IMR-90 (cell line): ENCODE measurements at regions not wholly inside any gene's neighbourhood (a gene's known extent, or its start where the extent isn't known, plus 50 kb on each side); places are given as distances from the start of the nearest gene placed in this dataset.

Source experiments
- BHLHE40 ChIP-seq: fragments of 150-350 bp; IDR thresholded peaks from 2 replicates; pipeline ENCODE4 v1.6.1; 2016; ENCODE audit warnings: mild to moderate bottlenecking, low read depth, low read length
- CEBPB ChIP-seq: IDR thresholded peaks from 2 replicates; pipeline ENCODE4 v1.6.1; 2012; ENCODE audit warnings: low read depth, low read length, improper control_type of control experiment
- FOS ChIP-seq: fragments of 150-350 bp; IDR thresholded peaks from 2 replicates; pipeline ENCODE4 v1.6.1; 2016; ENCODE audit warnings: low read depth, low read length
- NFE2L2 ChIP-seq: fragments of 150-350 bp; IDR thresholded peaks from 2 replicates; pipeline ENCODE4 v1.6.1; 2016; ENCODE audit warnings: low read depth, mild to moderate bottlenecking, low read length
- POLR2A ChIP-seq: IDR thresholded peaks from 2 replicates; pipeline ENCODE4 v1.6.1; 2012; ENCODE audit warnings: mild to moderate bottlenecking, low read depth, low read length
- RFX5 ChIP-seq: IDR thresholded peaks from 2 replicates; pipeline ENCODE4 v1.8.0; 2012; ENCODE audit warnings: low read depth, mild to moderate bottlenecking, low read length, moderate library complexity
- TF ChIP-seq, protein P1 (sequence below): conservative IDR thresholded peaks from 2 replicates; pipeline ENCODE4 v1.5.1; 2012; ENCODE audit warnings: mild to moderate bottlenecking, low read depth, low read length, improper control_type of control experiment
- TF ChIP-seq, protein P2 (sequence below): fragments of 150-350 bp; IDR thresholded peaks from 2 replicates; pipeline ENCODE4 v1.6.1; 2017; ENCODE audit warnings: mild to moderate bottlenecking, antibody characterized with exemption, low read length, low read depth

DNA sequence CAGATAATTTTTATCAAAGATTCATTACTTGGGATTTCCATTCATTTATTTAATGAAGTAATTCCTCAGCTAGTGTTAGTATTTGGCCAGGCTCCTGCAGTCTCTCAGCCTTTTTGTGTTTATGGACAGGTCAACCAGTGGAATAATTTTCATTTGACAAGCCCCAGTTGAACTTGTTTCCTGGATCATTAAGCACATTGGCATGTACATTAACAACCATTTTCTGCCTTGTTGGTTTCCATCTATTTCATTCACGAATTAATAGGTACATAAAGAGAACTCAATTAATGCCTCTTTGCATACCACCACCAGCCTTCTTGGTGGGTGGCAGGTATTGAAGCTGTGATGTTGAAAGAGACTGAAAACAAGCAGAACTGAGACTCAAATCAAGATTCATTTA lies 745.2 kb downstream of the KCNA4 start:
- TF ChIP-seq FOS, result no peak
- TF ChIP-seq, protein P1, sequence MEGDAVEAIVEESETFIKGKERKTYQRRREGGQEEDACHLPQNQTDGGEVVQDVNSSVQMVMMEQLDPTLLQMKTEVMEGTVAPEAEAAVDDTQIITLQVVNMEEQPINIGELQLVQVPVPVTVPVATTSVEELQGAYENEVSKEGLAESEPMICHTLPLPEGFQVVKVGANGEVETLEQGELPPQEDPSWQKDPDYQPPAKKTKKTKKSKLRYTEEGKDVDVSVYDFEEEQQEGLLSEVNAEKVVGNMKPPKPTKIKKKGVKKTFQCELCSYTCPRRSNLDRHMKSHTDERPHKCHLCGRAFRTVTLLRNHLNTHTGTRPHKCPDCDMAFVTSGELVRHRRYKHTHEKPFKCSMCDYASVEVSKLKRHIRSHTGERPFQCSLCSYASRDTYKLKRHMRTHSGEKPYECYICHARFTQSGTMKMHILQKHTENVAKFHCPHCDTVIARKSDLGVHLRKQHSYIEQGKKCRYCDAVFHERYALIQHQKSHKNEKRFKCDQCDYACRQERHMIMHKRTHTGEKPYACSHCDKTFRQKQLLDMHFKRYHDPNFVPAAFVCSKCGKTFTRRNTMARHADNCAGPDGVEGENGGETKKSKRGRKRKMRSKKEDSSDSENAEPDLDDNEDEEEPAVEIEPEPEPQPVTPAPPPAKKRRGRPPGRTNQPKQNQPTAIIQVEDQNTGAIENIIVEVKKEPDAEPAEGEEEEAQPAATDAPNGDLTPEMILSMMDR, result no peak
- no peak for TF ChIP-seq NFE2L2
- no peak for TF ChIP-seq RFX5
- TF ChIP-seq POLR2A, result no peak
- TF ChIP-seq, protein P2, sequence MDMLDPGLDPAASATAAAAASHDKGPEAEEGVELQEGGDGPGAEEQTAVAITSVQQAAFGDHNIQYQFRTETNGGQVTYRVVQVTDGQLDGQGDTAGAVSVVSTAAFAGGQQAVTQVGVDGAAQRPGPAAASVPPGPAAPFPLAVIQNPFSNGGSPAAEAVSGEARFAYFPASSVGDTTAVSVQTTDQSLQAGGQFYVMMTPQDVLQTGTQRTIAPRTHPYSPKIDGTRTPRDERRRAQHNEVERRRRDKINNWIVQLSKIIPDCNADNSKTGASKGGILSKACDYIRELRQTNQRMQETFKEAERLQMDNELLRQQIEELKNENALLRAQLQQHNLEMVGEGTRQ, result no peak
- no peak for TF ChIP-seq CEBPB
- TF ChIP-seq BHLHE40, result no peak
